GM23248 (cell line): ENCODE measurements at regions not wholly inside any gene's neighbourhood (a gene's known extent, or its start where the extent isn't known, plus 50 kb on each side); places are given as distances from the start of the nearest gene placed in this dataset.

Source experiments
- DNase-seq: peaks from one replicate; pipeline ENCODE4 v3.0.0-alpha.2; 2015
- H2AFZ ChIP-seq: fragments of 200-600 bp; sonication (generic); 2 replicates; pipeline ENCODE4 v1.6.1; 2016; ENCODE audit warnings: antibody characterized with exemption
- H3F3A ChIP-seq: fragments of 200-600 bp; sonication (generic); 2 replicates; pipeline ENCODE4 v1.6.1; 2016; ENCODE audit warnings: mild to moderate bottlenecking, antibody characterized with exemption, mixed run types; ENCODE audit not compliant: insufficient read depth
- H3K27ac ChIP-seq: fragments of 200-600 bp; sonication (generic); 2 replicates; pipeline ENCODE4 v1.5.1; 2016; ENCODE audit warnings: mild to moderate bottlenecking
- H3K27me3 ChIP-seq: fragments of 200-600 bp; sonication (generic); replicated peaks from 2 replicates; pipeline ENCODE4 v1.6.1; 2016; ENCODE audit warnings: mild to moderate bottlenecking; ENCODE audit not compliant: insufficient read depth
- H3K36me3 ChIP-seq: fragments of 200-600 bp; sonication (generic); 2 replicates; pipeline ENCODE4 v1.6.1; 2016; ENCODE audit warnings: low read depth, mild to moderate bottlenecking
- H3K4me1 ChIP-seq: fragments of 200-600 bp; sonication (generic); 2 replicates; pipeline ENCODE4 v1.6.1; 2016; ENCODE audit warnings: mild to moderate bottlenecking; ENCODE audit not compliant: insufficient read depth
- H3K4me2 ChIP-seq: fragments of 200-600 bp; sonication (generic); one replicate; pipeline ENCODE4 v1.6.1; 2016; ENCODE audit warnings: mild to moderate bottlenecking; ENCODE audit not compliant: unreplicated experiment
- H3K4me3 ChIP-seq: fragments of 200-600 bp; sonication (generic); 2 replicates; pipeline ENCODE4 v1.5.1; 2016; ENCODE audit warnings: mild to moderate bottlenecking
- H3K79me2 ChIP-seq: fragments of 200-600 bp; sonication (generic); 2 replicates; pipeline ENCODE4 v1.6.1; 2016; ENCODE audit warnings: mild to moderate bottlenecking; ENCODE audit not compliant: insufficient read depth
- H3K9ac ChIP-seq: fragments of 200-600 bp; sonication (generic); 2 replicates; pipeline ENCODE4 v1.6.1; 2016; ENCODE audit warnings: mild to moderate bottlenecking
- H3K9me2 ChIP-seq: fragments of 200-600 bp; sonication (generic); 2 replicates; pipeline ENCODE4 v1.6.1; 2016; ENCODE audit warnings: mixed run types, mild to moderate bottlenecking, moderate library complexity; ENCODE audit not compliant: insufficient read depth
- H3K9me3 ChIP-seq: fragments of 200-600 bp; sonication (generic); one replicate; pipeline ENCODE4 v1.6.1; 2017; ENCODE audit warnings: low read depth
- H4K20me1 ChIP-seq: fragments of 200-600 bp; sonication (generic); 2 replicates; pipeline ENCODE4 v1.6.0; 2016; ENCODE audit not compliant: insufficient read depth
- EZH2 ChIP-seq: fragments of 200-600 bp; sonication (generic); IDR thresholded peaks from 2 replicates; pipeline ENCODE4 v1.6.1; 2018; ENCODE audit warnings: antibody characterized with exemption, mild to moderate bottlenecking; ENCODE audit not compliant: insufficient read depth, poor library complexity, severe bottlenecking
- EZH2phosphoT487 ChIP-seq: fragments of 200-600 bp; sonication (generic); IDR thresholded peaks from 2 replicates; pipeline ENCODE4 v1.6.1; 2018; ENCODE audit warnings: antibody characterized with exemption, moderate library complexity, mild to moderate bottlenecking, low read depth; ENCODE audit not compliant: insufficient read depth
- WGBS, 2 experiments: methylation state at CpG; one replicate each; pipeline ENCODE4 v1.1.6; 2015 to 2017; ENCODE audit warnings: low lambda C conversion rate in 2 of 2, low coverage in 1 of 2; ENCODE audit errors: missing lambda C conversion rate in 2 of 2; 5-methylcytosine and 5-hydroxymethylcytosine counted together
- in situ Hi-C: fragments of 300-500 bp; cut with MboI; formaldehyde crosslinking; loops from 2 replicates; pipeline ENCODE4 v1.15.0; 2020

DNA sequence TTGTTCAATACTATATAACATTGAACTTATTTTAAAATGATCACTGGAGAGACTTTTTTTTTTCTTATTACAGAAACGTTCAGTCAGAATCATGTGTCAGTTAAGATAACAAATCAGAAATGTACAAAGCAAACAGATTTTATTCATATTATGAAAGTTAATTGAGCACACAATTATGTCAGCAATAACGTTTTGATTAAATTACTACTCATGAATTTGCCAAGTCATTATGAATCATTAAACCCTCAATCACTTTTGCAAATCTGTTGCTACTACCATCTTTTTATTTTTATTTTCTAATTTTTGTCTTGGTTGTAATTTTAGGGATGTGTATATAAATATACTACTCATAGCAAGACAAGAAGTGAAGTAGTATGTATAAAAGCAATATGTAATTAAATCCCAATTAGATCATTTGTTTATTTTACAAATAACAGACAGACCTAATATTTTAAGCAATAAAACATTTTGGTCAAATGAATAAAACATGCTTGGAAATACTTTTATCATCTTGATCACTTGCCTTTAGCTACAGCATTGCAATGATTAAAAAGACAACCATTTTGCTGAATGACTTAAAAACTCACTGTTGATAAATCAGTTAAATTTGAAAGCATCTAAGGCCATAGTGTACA lies 893.4 kb upstream of the MIR17HG start:
- DNase-seq = no peak
- no peaks in the 10 kb centered on the region for H3K36me3 ChIP-seq
- no peaks in the 10 kb centered on the region for H3K27me3 ChIP-seq
- no peaks in the 10 kb centered on the region for H3F3A ChIP-seq
- no peak overlapping the region for H3K9ac ChIP-seq
- H3K9me2 ChIP-seq = no peaks in the 10 kb centered on the region
- TF ChIP-seq EZH2 (no peak), EZH2phosphoT487 (no peak)
- H3K4me1 ChIP-seq = peaks cover 13% of the 10 kb centered on the region
- no peak overlapping the region for H3K27ac ChIP-seq
- WGBS, 2 experiments = 4 to 5% methylated on average over 2 of the region's 2 CpGs
- H3K9me3 ChIP-seq = no peaks in the 10 kb centered on the region
- H4K20me1 ChIP-seq = no peaks in the 10 kb centered on the region
- no peak overlapping the region for H3K4me3 ChIP-seq
- in situ Hi-C loops = no loop called here
- no peaks in the 10 kb centered on the region for H3K79me2 ChIP-seq
- no peak overlapping the region for H3K4me2 ChIP-seq
- peak overlapping the region; percentile 23 for H2AFZ ChIP-seq

DNA sequence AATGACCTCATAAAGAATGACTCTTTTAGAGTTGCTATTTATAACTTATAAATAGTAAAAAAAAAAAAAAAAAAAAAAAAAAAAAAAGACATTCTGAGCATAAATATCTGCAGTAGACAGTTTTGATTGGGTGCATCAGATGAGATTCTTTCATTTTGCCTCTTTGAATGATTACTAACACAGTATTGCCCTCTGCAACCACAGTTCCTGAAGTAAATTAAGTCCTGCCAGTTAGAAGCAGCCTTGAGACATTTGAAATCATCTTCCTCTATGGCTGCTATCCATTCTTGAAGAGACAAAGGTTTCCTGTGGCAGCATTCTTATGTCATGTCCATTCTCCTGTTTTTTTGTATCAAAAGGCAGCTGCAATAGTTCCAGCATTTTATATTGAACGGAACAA lies 892.4 kb upstream of the MIR17HG start:
- TF ChIP-seq EZH2phosphoT487 = no peak
- TF ChIP-seq EZH2 = no peak
- no peaks in the 10 kb centered on the region for H3K9me3 ChIP-seq
- H3K79me2 ChIP-seq = no peaks in the 10 kb centered on the region
- H3K9me2 ChIP-seq = no peaks in the 10 kb centered on the region
- in situ Hi-C loops = no loop called here
- peak; percentile 29 for DNase-seq
- WGBS, 2 experiments = 67 to 71% methylated on average over 1 of the region's 1 CpG
- H4K20me1 ChIP-seq = no peaks in the 10 kb centered on the region
- no peak overlapping the region for H2AFZ ChIP-seq
- H3K36me3 ChIP-seq = no peaks in the 10 kb centered on the region
- no peak overlapping the region for H3K9ac ChIP-seq
- peaks cover 13% of the 10 kb centered on the region for H3K4me1 ChIP-seq
- H3F3A ChIP-seq = no peaks in the 10 kb centered on the region
- H3K27ac ChIP-seq = no peak overlapping the region
- no peaks in the 10 kb centered on the region for H3K27me3 ChIP-seq
- no peak overlapping the region for H3K4me2 ChIP-seq
- no peak overlapping the region for H3K4me3 ChIP-seq

DNA sequence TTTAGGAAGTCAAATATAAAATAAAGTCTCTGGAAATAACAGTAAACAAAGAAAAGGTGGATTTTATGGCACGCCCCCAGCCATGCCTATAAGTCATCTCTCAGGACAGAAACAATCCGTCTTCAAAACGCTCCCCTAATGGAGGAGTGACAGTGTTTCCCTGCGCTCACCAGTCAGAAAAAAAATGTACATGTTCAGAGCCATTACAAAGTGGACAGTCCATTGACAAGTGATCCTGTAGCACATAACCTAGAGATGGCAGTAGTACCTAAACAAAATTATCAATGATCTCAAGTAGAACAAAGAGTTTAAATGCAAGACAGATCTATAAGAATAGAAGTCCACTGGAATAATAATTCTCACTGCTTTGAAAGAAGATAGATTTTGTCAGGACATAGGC lies 891.7 kb upstream of the MIR17HG start:
- no peaks in the 10 kb centered on the region for H3K27me3 ChIP-seq
- DNase-seq = no peak
- H3K36me3 ChIP-seq = no peaks in the 10 kb centered on the region
- in situ Hi-C loops = no loop called here
- no peaks in the 10 kb centered on the region for H4K20me1 ChIP-seq
- H3K9me3 ChIP-seq = no peaks in the 10 kb centered on the region
- TF ChIP-seq EZH2 (no peak), EZH2phosphoT487 (no peak)
- H3K4me1 ChIP-seq = peaks cover 13% of the 10 kb centered on the region
- H3K27ac ChIP-seq = no peak overlapping the region
- no peak overlapping the region for H2AFZ ChIP-seq
- no peaks in the 10 kb centered on the region for H3F3A ChIP-seq
- no peaks in the 10 kb centered on the region for H3K79me2 ChIP-seq
- no peak overlapping the region for H3K4me3 ChIP-seq
- H3K9ac ChIP-seq = no peak overlapping the region
- H3K9me2 ChIP-seq = no peaks in the 10 kb centered on the region
- H3K4me2 ChIP-seq = no peak overlapping the region
- WGBS, 2 experiments = 71 to 74% methylated on average over 4 of the region's 4 CpGs

GRCh38 chr13:90461398-90461797 lies 886.1 kb upstream of the MIR17HG start:
- WGBS, 2 experiments = 63 to 64% methylated on average over 3 of the region's 3 CpGs
- H3K9ac ChIP-seq = no peak overlapping the region

GRCh38 chr13:90477216-90477615 lies 870.3 kb upstream of the MIR17HG start:
- H3K27me3 ChIP-seq = no peaks in the 10 kb centered on the region
- H3K27ac ChIP-seq = no peak overlapping the region
- H3K79me2 ChIP-seq = no peaks in the 10 kb centered on the region
- H3K36me3 ChIP-seq = no peaks in the 10 kb centered on the region
- TF ChIP-seq EZH2phosphoT487 (no peak), EZH2 (no peak)
- H3K9ac ChIP-seq = no peak overlapping the region
- no peaks in the 10 kb centered on the region for H3F3A ChIP-seq
- no peak overlapping the region for H3K4me3 ChIP-seq
- no peak for DNase-seq
- no peak overlapping the region for H3K4me2 ChIP-seq
- no peak overlapping the region for H2AFZ ChIP-seq
- H3K4me1 ChIP-seq = peaks cover 6% of the 10 kb centered on the region; the same call in 1 of the 2 replicates
- in situ Hi-C loops = no loop called here
- no peaks in the 10 kb centered on the region for H3K9me2 ChIP-seq
- no peaks in the 10 kb centered on the region for H4K20me1 ChIP-seq
- H3K9me3 ChIP-seq = no peaks in the 10 kb centered on the region

More at GRCh38 chr13:90461398-90461797, 886.1 kb upstream of the MIR17HG start:
- H3K27me3 ChIP-seq = no peaks in the 10 kb centered on the region
- no peak overlapping the region for H2AFZ ChIP-seq
- no peak overlapping the region for H3K27ac ChIP-seq
- H3K4me3 ChIP-seq = no peak overlapping the region
- H3F3A ChIP-seq = no peaks in the 10 kb centered on the region
- no peaks in the 10 kb centered on the region for H3K9me2 ChIP-seq
- H3K4me1 ChIP-seq = no peaks in the 10 kb centered on the region
- H4K20me1 ChIP-seq = no peaks in the 10 kb centered on the region
- H3K9me3 ChIP-seq = no peaks in the 10 kb centered on the region
- no peaks in the 10 kb centered on the region for H3K79me2 ChIP-seq
- H3K36me3 ChIP-seq = no peaks in the 10 kb centered on the region
- in situ Hi-C loops = no loop called here
- DNase-seq = no peak
- TF ChIP-seq EZH2phosphoT487 (no peak), EZH2 (no peak)
- H3K4me2 ChIP-seq = no peak overlapping the region
